SU-DHL-6 (cell line): ENCODE measurements at regions not wholly inside any gene's neighbourhood (a gene's known extent, or its start where the extent isn't known, plus 50 kb on each side); places are given as distances from the start of the nearest gene placed in this dataset.

Source experiments
- H2AFZ ChIP-seq: fragments of 200-600 bp; sonication (generic); 2 replicates; pipeline ENCODE4 v1.6.1; 2014; ENCODE audit warnings: low read depth, mild to moderate bottlenecking, moderate library complexity, mixed read lengths, antibody characterized with exemption, low read length; ENCODE audit not compliant: severe bottlenecking
- H3F3A ChIP-seq: fragments of 200-600 bp; shearing (Covaris generic); 2 replicates; pipeline ENCODE4 v1.6.0; 2016; ENCODE audit warnings: antibody characterized with exemption, mild to moderate bottlenecking; ENCODE audit not compliant: insufficient read depth
- H3K27ac ChIP-seq: fragments of 200-600 bp; sonication (generic); 2 replicates; pipeline ENCODE4 v1.5.1; 2016; ENCODE audit warnings: low read depth, mild to moderate bottlenecking, low read length, moderate library complexity, mixed read lengths
- H3K27me3 ChIP-seq: fragments of 200-600 bp; sonication (generic), shearing (Covaris generic); 2 replicates; pipeline ENCODE4 v1.6.0; 2014; ENCODE audit warnings: mild to moderate bottlenecking, low read length
- H3K36me3 ChIP-seq: fragments of 200-600 bp; sonication (generic); 2 replicates; pipeline ENCODE4 v1.6.1; 2014; ENCODE audit warnings: mild to moderate bottlenecking, low read length, mixed read lengths
- H3K4me2 ChIP-seq: fragments of 300-600, 200-600 bp; shearing (Covaris generic), sonication (generic); 2 replicates; pipeline ENCODE4 v1.6.0; 2014; ENCODE audit warnings: low read length, low read depth, mild to moderate bottlenecking; ENCODE audit not compliant: poor library complexity, severe bottlenecking
- H3K4me3 ChIP-seq: fragments of 200-600 bp; sonication (generic); 2 replicates; pipeline ENCODE4 v1.5.1; 2014; ENCODE audit warnings: antibody characterized with exemption, low read length, mild to moderate bottlenecking, mixed read lengths; ENCODE audit not compliant: insufficient read depth, poor library complexity, severe bottlenecking
- H3K79me2 ChIP-seq: fragments of 200-600 bp; sonication (generic); 2 replicates; pipeline ENCODE4 v1.6.1; 2014; ENCODE audit warnings: mild to moderate bottlenecking, low read length, moderate library complexity; ENCODE audit not compliant: insufficient read depth
- H3K9ac ChIP-seq: fragments of 200-600 bp; sonication (generic); 2 replicates; pipeline ENCODE4 v1.7.0; 2014; ENCODE audit warnings: mild to moderate bottlenecking, low read length
- H3K9me2 ChIP-seq: fragments of 200-600 bp; sonication (generic); replicated peaks from 2 replicates; pipeline ENCODE4 v1.6.1; 2014; ENCODE audit warnings: low read length; ENCODE audit not compliant: insufficient read depth
- H3K9me3 ChIP-seq: fragments of 200-600 bp; sonication (generic); 2 replicates; pipeline ENCODE4 v1.6.1; 2014; ENCODE audit warnings: low read length, mixed read lengths; ENCODE audit not compliant: insufficient read depth
- H4K20me1 ChIP-seq: fragments of 200-600 bp; sonication (generic); 2 replicates; pipeline ENCODE4 v1.6.1; 2014; ENCODE audit warnings: low read depth, mild to moderate bottlenecking, antibody characterized with exemption, low read length, moderate library complexity, mixed read lengths
- CTCF ChIP-seq: fragments of 200-600 bp; sonication (generic); IDR thresholded peaks from one replicate; pipeline ENCODE4 v1.5.1; 2017; ENCODE audit warnings: antibody characterized with exemption, mild to moderate bottlenecking, low read length, moderate library complexity; ENCODE audit not compliant: insufficient read depth, poor library complexity, severe bottlenecking
- EZH2phosphoT487 ChIP-seq: fragments of 200-600 bp; sonication (generic), shearing (Covaris generic); conservative IDR thresholded peaks from 2 replicates; pipeline ENCODE4 v1.6.1; 2018; ENCODE audit warnings: mild to moderate bottlenecking, antibody characterized with exemption, low read length, moderate library complexity, mixed read lengths

- Histone ChIP-seq H3K9ac (no peak overlapping the region), H3K4me2 (no peak overlapping the region), H3K27me3 (no peaks in the 10 kb centered on the region), H3K79me2 (no peaks in the 10 kb centered on the region), H3K9me3 (no peaks in the 10 kb centered on the region), H4K20me1 (no peaks in the 10 kb centered on the region), H3F3A (no peaks in the 10 kb centered on the region), H2AFZ (no peak overlapping the region), H3K4me3 (no peak overlapping the region), H3K36me3 (no peaks in the 10 kb centered on the region), H3K27ac (no peak overlapping the region), H3K9me2 (no peaks in the 10 kb centered on the region)
- TF ChIP-seq EZH2phosphoT487 = no peak
- no peak for TF ChIP-seq CTCF
Measured at GRCh38 chr10:5272065-5272803, 75.6 kb downstream of the AKR1C4 start.

- TF ChIP-seq CTCF (no peak), EZH2phosphoT487 (no peak)
Measured at GRCh38 chr10:5274795-5275194, 78.2 kb downstream of the AKR1C4 start.

GRCh38 chr10:5281356-5281755 is 83.4 kb upstream of the UCN3 start:
- TF ChIP-seq EZH2phosphoT487 (no peak), CTCF (no peak)
- H3K79me2 ChIP-seq = no peaks in the 10 kb centered on the region
- no peak overlapping the region for H2AFZ ChIP-seq
- no peaks in the 10 kb centered on the region for H3K9me2 ChIP-seq
- H3K27me3 ChIP-seq = no peaks in the 10 kb centered on the region
- no peaks in the 10 kb centered on the region for H3K36me3 ChIP-seq
- no peaks in the 10 kb centered on the region for H3K9me3 ChIP-seq
- no peak overlapping the region for H3K4me3 ChIP-seq
- H3F3A ChIP-seq = no peaks in the 10 kb centered on the region
- H3K27ac ChIP-seq = no peak overlapping the region
- no peak overlapping the region for H3K4me2 ChIP-seq
- no peak overlapping the region for H3K9ac ChIP-seq
- no peaks in the 10 kb centered on the region for H4K20me1 ChIP-seq

More at GRCh38 chr10:5274795-5275194, 78.2 kb downstream of the AKR1C4 start:
- Histone ChIP-seq H3K9me2 (no peaks in the 10 kb centered on the region), H3K9ac (no peak overlapping the region), H2AFZ (no peak overlapping the region), H3K36me3 (no peaks in the 10 kb centered on the region), H3K79me2 (no peaks in the 10 kb centered on the region), H3K27me3 (no peaks in the 10 kb centered on the region), H3K9me3 (no peaks in the 10 kb centered on the region), H3K4me3 (no peak overlapping the region), H3K4me2 (no peak overlapping the region), H3K27ac (no peak overlapping the region), H4K20me1 (no peaks in the 10 kb centered on the region), H3F3A (no peaks in the 10 kb centered on the region)
